T-cell (primary cell): ENCODE measurements at regions not wholly inside any gene's neighbourhood (a gene's known extent, or its start where the extent isn't known, plus 50 kb on each side); places are given as distances from the start of the nearest gene placed in this dataset.

Source experiments
- ATAC-seq, 4 experiments: fragments of 200-7000 bp in 3 of 4; fragments of 150-1000 bp in 1 of 4; cut with Tn5 transposase; replicated peaks in 1 of 4; 1 replicate in 3 of 4; 2 replicates in 1 of 4; pipeline ENCODE4 v1.10.0; 2021; ENCODE audit warnings: moderate library complexity in 3 of 4, mild to moderate bottlenecking in 2 of 4, moderate number of reproducible peaks in 1 of 4
- CTCF ChIA-PET, 2 donors: fragments of 300-600 bp; sonication (Branson Sonifier 250); formaldehyde crosslinking; loops; one replicate each; lab custom pipeline; 2022; ENCODE audit warnings: antibody characterized with exemption in 2 of 2; lab: Charles Lee
- POLR2A ChIA-PET, 2 donors: fragments of 300-600 bp; sonication (Branson Sonifier 250); formaldehyde crosslinking; loops; one replicate each; lab custom pipeline; 2022; ENCODE audit warnings: antibody characterized with exemption in 2 of 2; lab: Charles Lee
- DNase-seq, 35 experiments: peaks; one replicate each; pipeline versions ENCODE4 v3.0.0 to v3.0.0-alpha.2; 2013 to 2023
- H3K27ac ChIP-seq: one replicate; pipeline ENCODE4 v1.5.1; 2013; ENCODE audit warnings: low read length
- H3K27me3 ChIP-seq, 2 experiments: replicated peaks in 1 of 2; 1 replicate in 1 of 2; 2 replicates in 1 of 2; pipeline versions ENCODE4 v1.6.1 to v1.7.0; 2013; ENCODE audit warnings: low read length in 1 of 2, mixed read lengths in 1 of 2; ENCODE audit not compliant: control insufficient read depth in 2 of 2, insufficient read depth in 2 of 2; ENCODE audit errors: extremely low read depth in 1 of 2
- H3K36me3 ChIP-seq, 2 donors: 1 replicate in 1 of 2; 2 replicates in 1 of 2; pipeline versions ENCODE4 v1.6.1 to v1.7.0; 2013; ENCODE audit warnings: low read length in 1 of 2; ENCODE audit not compliant: control insufficient read depth in 2 of 2, insufficient read depth in 1 of 2; ENCODE audit errors: extremely low read depth in 1 of 2
- H3K4me1 ChIP-seq, 2 experiments: 1 replicate in 1 of 2; 2 replicates in 1 of 2; pipeline versions ENCODE4 v1.6.1 to v1.7.0; 2013; ENCODE audit warnings: low read length in 2 of 2, mixed read lengths in 1 of 2; ENCODE audit not compliant: insufficient read depth in 2 of 2, control insufficient read depth in 1 of 2; ENCODE audit errors: extremely low read depth in 1 of 2
- H3K4me3 ChIP-seq, 2 donors: 1 replicate in 1 of 2; 2 replicates in 1 of 2; pipeline versions ENCODE4 v1.5.1 to v1.7.0; 2013; ENCODE audit warnings: mild to moderate bottlenecking in 2 of 2, low read length in 1 of 2, moderate library complexity in 1 of 2; ENCODE audit not compliant: control insufficient read depth in 1 of 2; ENCODE audit errors: extremely low read depth in 1 of 2
- H3K9me3 ChIP-seq: 2 replicates; pipeline ENCODE4 v1.7.0; 2013
- H3K27ac Mint-ChIP-seq, 2 donors: one replicate each; pipeline ENCODE4 v1.8.0; 2020 to 2021; ENCODE audit warnings: mild to moderate bottlenecking in 2 of 2, mixed read lengths in 2 of 2
- H3K27me3 Mint-ChIP-seq, 2 donors: one replicate each; pipeline ENCODE4 v1.8.0; 2021 to 2022; ENCODE audit warnings: mixed read lengths in 2 of 2
- H3K36me3 Mint-ChIP-seq: one replicate; pipeline ENCODE4 v1.8.0; 2021; ENCODE audit warnings: mixed read lengths
- H3K4me1 Mint-ChIP-seq, 3 donors: one replicate each; pipeline ENCODE4 v1.8.0; 2020 to 2022; ENCODE audit warnings: mixed read lengths in 3 of 3, mild to moderate bottlenecking in 1 of 3
- H3K4me3 Mint-ChIP-seq, 3 donors: one replicate each; pipeline ENCODE4 v1.8.0; 2020 to 2022; ENCODE audit warnings: mild to moderate bottlenecking in 3 of 3, mixed read lengths in 3 of 3, moderate library complexity in 3 of 3
- H3K9me3 Mint-ChIP-seq, 3 donors: one replicate each; pipeline ENCODE4 v1.8.0; 2020 to 2022; ENCODE audit warnings: mixed read lengths in 3 of 3
- WGBS: methylation state at CpG from one replicate; pipeline ENCODE4 v1.1.5; 2013; ENCODE audit warnings: missing lambda C conversion rate; ENCODE audit not compliant: insufficient coverage; 5-methylcytosine and 5-hydroxymethylcytosine counted together

GRCh38 chr20:40497899-40498691 lies 190.9 kb downstream of the MAFB start:
- CTCF ChIA-PET: no interaction called here
- no peak for ATAC-seq

GRCh38 chr20:40495956-40496355 lies 193.1 kb downstream of the MAFB start:
- Mint-ChIP-seq H3K27me3 (peaks cover 3 to 12% of the 10 kb centered on the region in 2 donors), H3K27ac (no peak overlapping the region), H3K36me3 (no peaks in the 10 kb centered on the region), H3K4me1 (no peaks in the 10 kb centered on the region), H3K4me3 (no peak overlapping the region), H3K9me3 (peaks cover 0 to 9% (median 0%) of the 10 kb centered on the region in 3 donors)
- Histone ChIP-seq H3K4me1 (no peaks in the 10 kb centered on the region), H3K9me3 (no peaks in the 10 kb centered on the region), H3K27me3 (peaks cover 0 to 3% of the 10 kb centered on the region in 2 experiments), H3K36me3 (no peaks in the 10 kb centered on the region), H3K27ac (no peak overlapping the region), H3K4me3 (no peak overlapping the region)
- CTCF ChIA-PET: no interaction called here
- 90% methylated on average over 2 of the region's 4 CpGs for WGBS
- POLR2A ChIA-PET: no interaction called here
- no peak for DNase-seq
- ATAC-seq: no peak

More at GRCh38 chr20:40497899-40498691, 190.9 kb downstream of the MAFB start:
- Histone ChIP-seq H3K27me3 (peaks cover 0 to 3% of the 10 kb centered on the region in 2 experiments), H3K36me3 (no peaks in the 10 kb centered on the region), H3K27ac (no peak overlapping the region), H3K9me3 (no peaks in the 10 kb centered on the region), H3K4me1 (no peaks in the 10 kb centered on the region), H3K4me3 (no peak overlapping the region)
- H3K36me3 Mint-ChIP-seq: no peaks in the 10 kb centered on the region
- H3K27ac Mint-ChIP-seq: no peak overlapping the region
- no peaks in the 10 kb centered on the region for H3K4me1 Mint-ChIP-seq
- 8% methylated on average over 2 of the region's 4 CpGs for WGBS
- POLR2A ChIA-PET: no interaction called here
- DNase-seq: peak in 2 of 35 experiments; percentile 3 to 27
- peaks cover 0 to 9% (median 0%) of the 10 kb centered on the region in 3 donors for H3K9me3 Mint-ChIP-seq
- H3K27me3 Mint-ChIP-seq: peaks cover 3 to 12% of the 10 kb centered on the region in 2 donors
- H3K4me3 Mint-ChIP-seq: no peak overlapping the region

- peaks cover 0 to 3% of the 10 kb centered on the region in 2 experiments for H3K27me3 ChIP-seq
- Mint-ChIP-seq H3K4me1 (no peaks in the 10 kb centered on the region), H3K27me3 (peaks cover 3 to 12% of the 10 kb centered on the region in 2 donors), H3K27ac (no peak overlapping the region), H3K9me3 (peaks cover 0 to 9% (median 0%) of the 10 kb centered on the region in 3 donors), H3K36me3 (no peaks in the 10 kb centered on the region), H3K4me3 (no peak overlapping the region)
- no peak overlapping the region for H3K4me3 ChIP-seq
- H3K27ac ChIP-seq: no peak overlapping the region
- no peak for ATAC-seq
- 100% methylated on average over 1 of the region's 3 CpGs for WGBS
- H3K4me1 ChIP-seq: no peaks in the 10 kb centered on the region
- H3K9me3 ChIP-seq: no peaks in the 10 kb centered on the region
- POLR2A ChIA-PET: no interaction called here
- no peaks in the 10 kb centered on the region for H3K36me3 ChIP-seq
- CTCF ChIA-PET: no interaction called here
- peak in 1 of 35 experiments; percentile 21 for DNase-seq
Observed at GRCh38 chr20:40494248-40494647, 194.8 kb downstream of the MAFB start.

GRCh38 chr20:40493549-40493948 lies 195.5 kb downstream of the MAFB start:
- POLR2A ChIA-PET: no interaction called here
- H3K4me3 Mint-ChIP-seq: no peak overlapping the region
- 80% methylated on average over 1 of the region's 3 CpGs for WGBS
- CTCF ChIA-PET: no interaction called here
- H3K27ac Mint-ChIP-seq: no peak overlapping the region
- Histone ChIP-seq H3K27ac (no peak overlapping the region), H3K9me3 (no peaks in the 10 kb centered on the region), H3K4me1 (no peaks in the 10 kb centered on the region), H3K4me3 (no peak overlapping the region), H3K36me3 (no peaks in the 10 kb centered on the region), H3K27me3 (peaks cover 0 to 3% of the 10 kb centered on the region in 2 experiments)
- DNase-seq: no peak
- H3K9me3 Mint-ChIP-seq: peaks cover 0 to 4% (median 0%) of the 10 kb centered on the region in 3 donors
- H3K36me3 Mint-ChIP-seq: no peaks in the 10 kb centered on the region
- ATAC-seq: no peak
- peaks cover 3 to 12% of the 10 kb centered on the region in 2 donors for H3K27me3 Mint-ChIP-seq
- no peaks in the 10 kb centered on the region for H3K4me1 Mint-ChIP-seq

GRCh38 chr20:40493071-40493470 lies 196.0 kb downstream of the MAFB start:
- no peaks in the 10 kb centered on the region for H3K9me3 ChIP-seq
- no peak overlapping the region for H3K4me3 Mint-ChIP-seq
- DNase-seq (no peak), ATAC-seq (no peak)
- H3K4me3 ChIP-seq: no peak overlapping the region
- H3K36me3 ChIP-seq: no peaks in the 10 kb centered on the region
- H3K4me1 Mint-ChIP-seq: no peaks in the 10 kb centered on the region
- H3K27ac ChIP-seq: no peak overlapping the region
- H3K4me1 ChIP-seq: no peaks in the 10 kb centered on the region
- H3K36me3 Mint-ChIP-seq: no peaks in the 10 kb centered on the region
- peaks cover 0 to 4% (median 0%) of the 10 kb centered on the region in 3 donors for H3K9me3 Mint-ChIP-seq
- CTCF ChIA-PET: no interaction called here
- 80% methylated on average over 1 of the region's 4 CpGs for WGBS
- H3K27me3 ChIP-seq: peaks cover 0 to 3% of the 10 kb centered on the region in 2 experiments
- POLR2A ChIA-PET: no interaction called here
- H3K27me3 Mint-ChIP-seq: peaks cover 3 to 12% of the 10 kb centered on the region in 2 donors
- no peak overlapping the region for H3K27ac Mint-ChIP-seq

GRCh38 chr20:40491009-40491590 lies 197.9 kb downstream of the MAFB start:
- 0% methylated on average over 1 of the region's 5 CpGs for WGBS
- H3K4me3 Mint-ChIP-seq: no peak overlapping the region
- ChIA-PET POLR2A (no interaction called here), CTCF (no interaction called here)
- no peak overlapping the region for H3K27ac ChIP-seq
- H3K27ac Mint-ChIP-seq: no peak overlapping the region
- ATAC-seq (no peak), DNase-seq (no peak)
- H3K27me3 Mint-ChIP-seq: peaks cover 3 to 8% of the 10 kb centered on the region in 2 donors
- H3K9me3 ChIP-seq: no peaks in the 10 kb centered on the region
- H3K4me1 ChIP-seq: no peaks in the 10 kb centered on the region
- H3K4me1 Mint-ChIP-seq: no peaks in the 10 kb centered on the region
- H3K27me3 ChIP-seq: peaks cover 0 to 3% of the 10 kb centered on the region in 2 experiments
- no peak overlapping the region for H3K4me3 ChIP-seq
- no peaks in the 10 kb centered on the region for H3K36me3 Mint-ChIP-seq
- no peaks in the 10 kb centered on the region for H3K36me3 ChIP-seq
- H3K9me3 Mint-ChIP-seq: peaks cover 0 to 4% (median 0%) of the 10 kb centered on the region in 3 donors
